K562 (cell line): ENCODE measurements at regions not wholly inside any gene's neighbourhood (a gene's known extent, or its start where the extent isn't known, plus 50 kb on each side); places are given as distances from the start of the nearest gene placed in this dataset.

ENCODE experiments used
- ATAC-seq: fragments of 200-7000 bp; cut with Tn5 transposase; 3 replicates; pipeline ENCODE4 v1.9.1; 2020; ENCODE audit warnings: moderate library complexity
- BruUV-seq: library from RNA; stranded (reverse); fragments of 400-500 nt; replicated peaks from 2 replicates; lab custom pipeline; 2021; lab: Mats Ljungman, UMichigan
- CTCF ChIA-PET: fragments of 300-600 bp; formaldehyde crosslinking; extraction: SDS; loops from one replicate; lab custom pipeline; 2021; ENCODE audit warnings: low intra/inter-chr PET ratio; lab: Yijun Ruan, JAX
- POLR2A ChIA-PET: fragments of 300-600, 350-650 bp; sonication (Branson Sonifier 250); formaldehyde crosslinking; extraction: SDS; loops from one replicate; lab custom pipeline; 2021; ENCODE audit warnings: antibody characterized with exemption, inconsistent platforms; lab: Yijun Ruan, JAX
- DNase-seq, 4 experiments: peaks; one replicate each; pipeline versions ENCODE4 v3.0.0 to v3.0.0-alpha.2; 2011 to 2018; ENCODE audit warnings: low spot score in 3 of 4, mixed read lengths in 3 of 4; ENCODE audit errors: extremely low read depth in 1 of 4
- FAIRE-seq: peaks from 2 replicates; lab custom pipeline; 2011; peaks lifted over from hg19 to GRCh38; lab: Jason Lieb, UNC
- H2AFZ ChIP-seq: 2 replicates; pipeline ENCODE4 v1.6.0; 2011; ENCODE audit warnings: low read depth, low read length, control low read depth, inconsistent platforms
- H3K27ac ChIP-seq: fragments of 200-600 bp; 3 replicates; pipeline ENCODE4 v1.8.0; 2011; ENCODE audit warnings: low read depth, mild to moderate bottlenecking, control low read depth, inconsistent platforms, low read length, moderate library complexity, mixed read lengths; ENCODE audit errors: extremely low read depth
- H3K27me3 ChIP-seq, 2 experiments: fragments of 300-600 bp in 1 of 2; 2 replicates in 1 of 2; 3 replicates in 1 of 2; pipeline versions ENCODE4 v1.6.0 to v1.8.0; 2011; ENCODE audit warnings: inconsistent platforms in 2 of 2, low read length in 2 of 2, mild to moderate bottlenecking in 1 of 2, mixed read lengths in 1 of 2, moderate library complexity in 1 of 2; ENCODE audit not compliant: control insufficient read depth in 2 of 2, insufficient read depth in 2 of 2
- H3K36me3 ChIP-seq: fragments of 300-600 bp; 3 replicates; pipeline ENCODE4 v1.8.0; 2011; ENCODE audit warnings: mild to moderate bottlenecking, low read length, inconsistent platforms; ENCODE audit not compliant: control insufficient read depth, insufficient read depth
- H3K4me1 ChIP-seq, 2 experiments: fragments of 200-600 bp in 1 of 2; replicated peaks in 1 of 2; 2 replicates in 1 of 2; 3 replicates in 1 of 2; pipeline versions ENCODE4 v1.5.1 to v1.8.0; 2011; ENCODE audit warnings: inconsistent platforms in 2 of 2, low read length in 2 of 2, mild to moderate bottlenecking in 1 of 2, mixed read lengths in 1 of 2, moderate library complexity in 1 of 2; ENCODE audit not compliant: control insufficient read depth in 2 of 2, insufficient read depth in 2 of 2
- H3K4me2 ChIP-seq: 2 replicates; pipeline ENCODE4 v1.6.1; 2011; ENCODE audit warnings: low read length, control low read depth, inconsistent platforms, mixed read lengths; ENCODE audit not compliant: insufficient read depth
- H3K4me3 ChIP-seq: fragments of 200-600 bp; sonication (generic), shearing (Covaris generic); 2 replicates; pipeline ENCODE4 v1.5.1; 2016; ENCODE audit warnings: control low read depth, inconsistent platforms
- H3K79me2 ChIP-seq: fragments of 200-600 bp; 3 replicates; pipeline ENCODE4 v1.8.0; 2011; ENCODE audit warnings: low read length, inconsistent platforms; ENCODE audit not compliant: control insufficient read depth, insufficient read depth
- H3K9ac ChIP-seq, 2 experiments: 2 replicates each; pipeline versions ENCODE4 v1.6.0 to v1.6.1; 2011; ENCODE audit warnings: low read depth in 2 of 2, low read length in 2 of 2, control low read depth in 1 of 2, inconsistent platforms in 1 of 2, mild to moderate bottlenecking in 1 of 2, mixed read lengths in 1 of 2; ENCODE audit not compliant: insufficient read depth in 1 of 2
- H3K9me1 ChIP-seq: one replicate; pipeline ENCODE4 v1.6.0; 2011; ENCODE audit warnings: inconsistent platforms, mild to moderate bottlenecking, low read length, moderate library complexity; ENCODE audit not compliant: control insufficient read depth, insufficient read depth
- H3K9me3 ChIP-seq: replicated peaks from 2 replicates; pipeline ENCODE4 v1.5.1; 2011; ENCODE audit warnings: low read depth, low read length, inconsistent platforms; ENCODE audit not compliant: control insufficient read depth, insufficient read depth
- H4K20me1 ChIP-seq: replicated peaks from 2 replicates; pipeline ENCODE4 v1.6.1; 2011; ENCODE audit warnings: low read length, inconsistent platforms, mixed read lengths; ENCODE audit not compliant: control insufficient read depth, insufficient read depth
- HMG20B ChIP-seq: fragments of 250-450 bp; sonication (Bioruptor Pico); IDR thresholded peaks from 2 replicates; pipeline ENCODE4 v1.5.0; 2021; ENCODE audit warnings: mild to moderate bottlenecking
- MBD2 ChIP-seq: sonication (generic); IDR thresholded peaks from 2 replicates; pipeline ENCODE4 v1.6.1; 2016; ENCODE audit warnings: low read depth, borderline replicate concordance
- MXD1 ChIP-seq: fragments of 250-450 bp; sonication (Bioruptor Pico); IDR thresholded peaks from 2 replicates; pipeline ENCODE4 v1.8.0; 2021; ENCODE audit warnings: borderline replicate concordance, mild to moderate bottlenecking, moderate library complexity; ENCODE audit not compliant: poor library complexity, severe bottlenecking
- NEUROD1 ChIP-seq: fragments of 150-350 bp; IDR thresholded peaks from 2 replicates; pipeline ENCODE4 v1.6.1; 2014; ENCODE audit warnings: borderline replicate concordance, low read length, low read depth; ENCODE audit not compliant: partially characterized antibody
- PHB2 ChIP-seq: fragments of 450-650 bp; IDR thresholded peaks from 2 replicates; pipeline ENCODE4 v1.6.1; 2017; ENCODE audit warnings: low read depth
- RBFOX2 ChIP-seq: fragments of 200-400 bp; formaldehyde crosslinking; IDR thresholded peaks from 2 replicates; pipeline ENCODE4 v1.6.1; 2017; ENCODE audit warnings: low read depth, mild to moderate bottlenecking, low read length, moderate library complexity
- SMARCB1 ChIP-seq: IDR thresholded peaks from 2 replicates; pipeline ENCODE4 v1.6.1; 2011; ENCODE audit warnings: improper control_type of control experiment, low read depth; ENCODE audit not compliant: insufficient read length
- STAT6 ChIP-seq: sonication (generic); formaldehyde crosslinking; IDR thresholded peaks from 2 replicates; pipeline ENCODE4 v1.8.1; 2023; ENCODE audit warnings: mild to moderate bottlenecking, missing genetic modification reagents
- ZFP36 ChIP-seq: fragments of 150-350 bp; IDR thresholded peaks from 2 replicates; pipeline ENCODE4 v1.6.1; 2018; ENCODE audit warnings: low read length, low read depth; ENCODE audit not compliant: partially characterized antibody
- ZNF75A ChIP-seq: fragments of 450-650 bp; formaldehyde crosslinking; IDR thresholded peaks from 2 replicates; pipeline ENCODE4 v1.4.0; 2020; ENCODE audit warnings: mild to moderate bottlenecking
- WGBS: fragments of 100-300 bp; shearing (Covaris generic); methylation state at CpG from one replicate; pipeline ENCODE4 v1.1.6; 2016; ENCODE audit warnings: low coverage, mixed read lengths; ENCODE audit not compliant: insufficient coverage; ENCODE audit errors: missing lambda C conversion rate; 5-methylcytosine and 5-hydroxymethylcytosine counted together
- in situ Hi-C: fragments of 300-500 bp; cut with MboI; formaldehyde crosslinking; loops from 4 replicates; pipeline ENCODE4 v1.15.0; 2018; ENCODE audit warnings: inconsistent platforms, mixed read lengths
- intact Hi-C: fragments of 100-400 bp; cut with micrococcal nuclease; formaldehyde crosslinking; loops from 2 replicates; pipeline ENCODE4 v1.14.2; 2022

GRCh38 chr6:145047891-145048290 is 687.4 kb downstream of the EPM2A start:
- Histone ChIP-seq H3K79me2 (no peaks in the 10 kb centered on the region), H3K9me1 (no peaks in the 10 kb centered on the region), H3K4me3 (no peak overlapping the region), H3K9ac (no peak overlapping the region), H3K27me3 (no peaks in the 10 kb centered on the region), H3K4me2 (no peak overlapping the region), H3K9me3 (no peaks in the 10 kb centered on the region; the same call in 1 of the 2 replicates), H3K36me3 (no peaks in the 10 kb centered on the region), H3K4me1 (no peaks in the 10 kb centered on the region), H2AFZ (no peak overlapping the region), H3K27ac (no peak overlapping the region), H4K20me1 (no peaks in the 10 kb centered on the region)
- TF ChIP-seq ZFP36 (no peak), NEUROD1 (no peak), SMARCB1 (no peak), MBD2 (no peak), PHB2 (no peak), HMG20B (CRISPR knock-in tag) (no peak), ZNF75A (CRISPR knock-in tag) (no peak), STAT6 (CRISPR knock-in tag) (no peak), MXD1 (CRISPR knock-in tag) (no peak), RBFOX2 (no peak)
- no TSS peak for BruUV-seq
- intact Hi-C loops (no loop called here), in situ Hi-C loops (no loop called here)
- WGBS, result 2% methylated on average over 4 of the region's 4 CpGs
- FAIRE-seq (no peak), DNase-seq (no peak), ATAC-seq (no peak)
- ChIA-PET POLR2A (no interaction called here), CTCF (no interaction called here)
